AG04450 (cell line): ENCODE measurements at regions not wholly inside any gene's neighbourhood (a gene's known extent, or its start where the extent isn't known, plus 50 kb on each side); places are given as distances from the start of the nearest gene placed in this dataset.
"Not testable (repeated sequence)": the region's sequence is repeated elsewhere in the genome, so short reads cannot be mapped to it uniquely, and the experiment has no call there.

Source experiments
- CTCF ChIA-PET: fragments of 300-600, 350-600 bp; formaldehyde crosslinking; extraction: SDS; loops from one replicate; lab custom pipeline; 2022; ENCODE audit warnings: antibody characterized with exemption, inconsistent platforms; lab: Charles Lee
- POLR2A ChIA-PET: fragments of 350-600 bp; formaldehyde crosslinking; extraction: SDS; loops from one replicate; lab custom pipeline; 2021; ENCODE audit warnings: antibody characterized with exemption, inconsistent platforms; lab: Yijun Ruan, JAX
- DNase-seq: peaks from one replicate; pipeline ENCODE4 v3.0.0-alpha.2; 2011; ENCODE audit warnings: low read depth, low spot score
- H3K27ac ChIP-seq: one replicate; pipeline ENCODE4 v1.5.1; 2012; ENCODE audit warnings: low read depth, low read length, control low read depth
- H3K27me3 ChIP-seq: one replicate; pipeline ENCODE4 v1.6.0; 2012; ENCODE audit warnings: low read length; ENCODE audit not compliant: control insufficient read depth, insufficient read depth
- H3K4me3 ChIP-seq: 2 replicates; pipeline ENCODE4 v1.5.1; 2011; ENCODE audit warnings: mild to moderate bottlenecking, low read depth, low read length, control low read depth
- H3K9me3 ChIP-seq: 2 replicates; pipeline ENCODE4 v1.5.1; 2012; ENCODE audit warnings: low read length; ENCODE audit not compliant: control insufficient read depth, insufficient read depth
- TF ChIP-seq, protein P1 (sequence below): IDR thresholded peaks from 2 replicates; pipeline ENCODE4 v1.5.1; 2011; ENCODE audit warnings: low read depth, low read length, control low read depth, inconsistent platforms

DNA sequence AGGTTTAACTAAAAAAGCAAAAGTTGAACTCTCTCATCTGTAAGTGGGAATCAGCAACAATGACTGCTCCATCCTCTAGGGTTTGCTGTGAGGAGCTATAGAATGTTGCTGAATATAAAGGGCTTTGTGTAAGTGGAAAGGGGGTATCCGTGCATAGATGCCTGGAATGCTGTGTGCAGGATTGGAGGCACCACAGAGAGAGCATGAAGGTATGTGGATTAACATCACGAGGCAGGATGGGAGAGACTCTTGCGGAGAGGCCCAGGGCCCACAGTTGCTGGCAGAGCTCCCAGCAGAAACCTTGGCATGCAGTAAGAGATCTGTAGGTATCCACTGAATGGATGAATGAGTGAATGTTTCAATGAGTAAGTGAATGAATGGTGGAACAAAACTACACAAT lies 298.7 kb upstream of the DDI1 start:
- Histone ChIP-seq H3K9me3 (no peaks in the 10 kb centered on the region), H3K27ac (no peak overlapping the region), H3K4me3 (no peak overlapping the region), H3K27me3 (no peaks in the 10 kb centered on the region)
- ChIA-PET POLR2A (no interaction called here), CTCF (no interaction called here)
- TF ChIP-seq, protein P1, sequence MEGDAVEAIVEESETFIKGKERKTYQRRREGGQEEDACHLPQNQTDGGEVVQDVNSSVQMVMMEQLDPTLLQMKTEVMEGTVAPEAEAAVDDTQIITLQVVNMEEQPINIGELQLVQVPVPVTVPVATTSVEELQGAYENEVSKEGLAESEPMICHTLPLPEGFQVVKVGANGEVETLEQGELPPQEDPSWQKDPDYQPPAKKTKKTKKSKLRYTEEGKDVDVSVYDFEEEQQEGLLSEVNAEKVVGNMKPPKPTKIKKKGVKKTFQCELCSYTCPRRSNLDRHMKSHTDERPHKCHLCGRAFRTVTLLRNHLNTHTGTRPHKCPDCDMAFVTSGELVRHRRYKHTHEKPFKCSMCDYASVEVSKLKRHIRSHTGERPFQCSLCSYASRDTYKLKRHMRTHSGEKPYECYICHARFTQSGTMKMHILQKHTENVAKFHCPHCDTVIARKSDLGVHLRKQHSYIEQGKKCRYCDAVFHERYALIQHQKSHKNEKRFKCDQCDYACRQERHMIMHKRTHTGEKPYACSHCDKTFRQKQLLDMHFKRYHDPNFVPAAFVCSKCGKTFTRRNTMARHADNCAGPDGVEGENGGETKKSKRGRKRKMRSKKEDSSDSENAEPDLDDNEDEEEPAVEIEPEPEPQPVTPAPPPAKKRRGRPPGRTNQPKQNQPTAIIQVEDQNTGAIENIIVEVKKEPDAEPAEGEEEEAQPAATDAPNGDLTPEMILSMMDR = no peak
- DNase-seq = no peak

DNA sequence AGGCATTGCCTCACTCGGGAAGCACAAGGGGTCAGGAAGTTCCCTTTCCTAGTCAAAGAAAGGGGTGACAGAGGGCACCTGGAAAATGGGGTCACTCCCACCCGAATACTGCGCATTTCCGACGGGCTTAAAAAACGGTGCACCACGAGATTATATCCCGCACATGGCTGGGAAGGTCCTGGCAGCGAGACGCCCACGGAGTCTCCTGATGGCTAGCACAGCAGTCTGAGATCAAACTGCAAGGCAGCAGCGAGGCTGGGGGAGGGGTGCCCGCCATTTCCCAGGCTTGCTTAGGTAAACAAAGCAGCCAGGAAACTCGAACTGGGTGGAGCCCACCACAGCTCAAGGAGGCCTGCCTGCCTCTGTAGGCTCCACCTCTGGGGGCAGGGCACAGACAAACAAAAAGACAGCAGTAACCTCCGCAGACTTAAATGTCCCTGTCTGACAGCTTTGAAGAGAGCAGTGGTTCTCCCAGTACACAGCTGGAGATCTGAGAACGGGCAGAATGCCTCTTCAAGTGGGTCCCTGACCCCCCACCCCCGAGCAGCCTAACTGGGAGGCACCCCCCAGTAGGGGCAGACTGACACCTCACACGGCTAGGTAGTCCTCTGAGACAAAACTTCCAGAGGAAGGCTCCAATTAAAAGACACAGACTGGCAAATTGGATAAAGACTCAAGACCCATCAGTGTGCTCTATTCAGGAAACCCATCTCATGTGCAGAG lies 297.2 kb upstream of the DDI1 start:
- H3K4me3 ChIP-seq, H3K9me3 ChIP-seq, H3K27ac ChIP-seq, DNase-seq, H3K27me3 ChIP-seq, POLR2A ChIA-PET, CTCF ChIA-PET: not testable (repeated sequence)

DNA sequence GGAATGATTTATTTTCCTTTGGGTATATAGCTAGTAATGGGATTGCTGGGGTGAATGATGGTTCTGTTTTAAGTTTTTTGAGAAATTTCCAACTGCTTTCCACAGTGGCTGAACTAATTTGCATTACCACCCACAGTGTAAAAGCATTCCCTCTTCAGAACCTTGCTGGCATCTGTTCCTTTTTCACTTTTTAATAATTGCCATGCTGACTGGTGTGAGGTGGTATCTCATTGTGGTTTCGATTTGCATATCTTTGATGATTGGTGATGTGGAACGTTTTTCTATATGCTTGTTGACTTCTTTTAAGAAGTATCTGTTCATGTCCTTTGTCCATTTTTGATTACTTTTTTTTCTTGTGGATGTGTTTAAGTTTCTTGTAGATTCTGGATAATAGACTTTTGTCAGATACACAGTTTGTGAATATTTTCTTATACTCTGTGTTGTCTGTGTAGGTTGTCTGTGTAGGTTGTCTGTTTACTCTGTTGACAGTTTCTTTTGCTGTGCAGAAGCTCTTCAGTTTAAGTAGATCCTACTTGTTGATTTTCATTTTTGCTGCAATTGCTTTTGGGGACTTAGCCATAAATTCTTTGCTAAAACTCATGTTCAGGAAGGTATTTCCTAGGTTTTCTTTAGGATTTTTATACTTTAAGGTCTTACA lies 291.8 kb upstream of the DDI1 start:
- ChIA-PET POLR2A (no interaction called here), CTCF (no interaction called here)

DNA sequence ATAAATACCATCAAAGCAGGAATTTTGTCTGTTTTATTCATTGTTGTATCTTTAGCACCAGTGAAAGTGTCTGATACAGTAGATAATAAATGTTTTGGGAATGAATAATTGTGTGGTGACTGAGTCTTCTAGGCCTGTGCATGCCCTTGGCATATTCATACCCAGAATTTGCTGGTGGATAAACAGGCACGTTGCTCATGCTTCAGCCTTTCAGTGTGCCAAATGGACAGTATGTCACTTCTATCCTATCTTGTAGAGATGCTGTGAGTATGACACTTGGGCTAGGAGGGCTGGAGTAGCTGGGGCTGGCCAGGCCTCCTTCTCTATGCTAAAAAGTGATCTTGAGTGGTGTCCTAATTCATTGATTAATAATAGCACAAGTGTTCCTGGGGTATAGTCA lies 287.3 kb upstream of the DDI1 start:
- H3K9me3 ChIP-seq = no peaks in the 10 kb centered on the region
- no peak overlapping the region for H3K4me3 ChIP-seq
- TF ChIP-seq, protein P1 = no peak
- H3K27me3 ChIP-seq = no peaks in the 10 kb centered on the region
- no peak overlapping the region for H3K27ac ChIP-seq
- CTCF ChIA-PET = no interaction called here
- no peak for DNase-seq
- POLR2A ChIA-PET = no interaction called here

More for the DNA sequence above, 291.8 kb upstream of the DDI1 start:
- TF ChIP-seq, protein P1 = no peak
- Histone ChIP-seq H3K27ac (no peak overlapping the region), H3K4me3 (no peak overlapping the region), H3K27me3 (no peaks in the 10 kb centered on the region), H3K9me3 (no peaks in the 10 kb centered on the region)
- DNase-seq = no peak

DNA sequence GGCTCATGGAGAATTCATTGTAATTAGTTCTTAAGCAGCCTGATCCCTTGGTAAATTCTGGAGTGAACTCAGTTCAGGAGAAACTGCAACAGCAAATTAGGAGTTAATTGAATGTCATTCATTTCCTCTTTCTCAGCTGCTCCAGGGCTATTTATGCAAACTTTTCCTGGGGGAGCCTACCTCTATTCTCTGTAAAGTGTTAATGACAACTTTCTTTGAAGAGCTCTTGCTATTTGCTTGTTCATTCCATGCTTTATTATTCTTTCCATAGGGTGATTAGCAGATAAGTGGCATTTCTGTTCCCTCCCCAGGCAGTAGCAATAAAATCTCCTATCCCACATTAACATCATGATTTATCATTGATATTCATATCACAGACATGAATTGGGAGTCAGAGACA lies 267.6 kb upstream of the DDI1 start:
- ChIA-PET POLR2A (no interaction called here), CTCF (no interaction called here)
- Histone ChIP-seq H3K27ac (no peak overlapping the region), H3K9me3 (no peaks in the 10 kb centered on the region; the same call in 1 of the 2 replicates), H3K27me3 (no peaks in the 10 kb centered on the region), H3K4me3 (no peak overlapping the region)
- no peak for DNase-seq
- TF ChIP-seq, protein P1 = no peak
